Activated CD4-positive, alpha-beta memory T cell treated with anti-CD3 and anti-CD28 coated beads for 36 hours (primary cell): ENCODE measurements at regions not wholly inside any gene's neighbourhood (a gene's known extent, or its start where the extent isn't known, plus 50 kb on each side); places are given as distances from the start of the nearest gene placed in this dataset.

Source experiments
- CTCF ChIA-PET: fragments of 350-600 bp; sonication (Branson Sonifier 250); formaldehyde crosslinking; loops from one replicate; lab custom pipeline; 2021; ENCODE audit warnings: antibody characterized with exemption, inconsistent platforms; lab: Charles Lee
- POLR2A ChIA-PET: fragments of 350-600 bp; sonication (Branson Sonifier 250); formaldehyde crosslinking; loops from one replicate; lab custom pipeline; 2021; ENCODE audit warnings: antibody characterized with exemption; lab: Charles Lee
- DNase-seq: peaks from one replicate; pipeline ENCODE4 v3.0.0-alpha.2; 2020
- H3K27ac Mint-ChIP-seq: one replicate; pipeline ENCODE4 v1.8.0; 2021; ENCODE audit warnings: mixed read lengths
- H3K27me3 Mint-ChIP-seq: one replicate; pipeline ENCODE4 v1.8.0; 2021; ENCODE audit warnings: mixed read lengths
- H3K36me3 Mint-ChIP-seq: one replicate; pipeline ENCODE4 v1.8.0; 2021; ENCODE audit warnings: mixed read lengths
- H3K4me1 Mint-ChIP-seq: one replicate; pipeline ENCODE4 v1.8.0; 2021; ENCODE audit warnings: low read depth, mixed read lengths
- H3K4me3 Mint-ChIP-seq: one replicate; pipeline ENCODE4 v1.8.0; 2021; ENCODE audit warnings: mild to moderate bottlenecking, mixed read lengths
- H3K9me3 Mint-ChIP-seq: one replicate; pipeline ENCODE4 v1.8.0; 2021; ENCODE audit warnings: mixed read lengths
- intact Hi-C: fragments of 100-400 bp; cut with micrococcal nuclease; formaldehyde crosslinking; loops from one replicate; pipeline ENCODE4 v1.15.1; 2023

DNA sequence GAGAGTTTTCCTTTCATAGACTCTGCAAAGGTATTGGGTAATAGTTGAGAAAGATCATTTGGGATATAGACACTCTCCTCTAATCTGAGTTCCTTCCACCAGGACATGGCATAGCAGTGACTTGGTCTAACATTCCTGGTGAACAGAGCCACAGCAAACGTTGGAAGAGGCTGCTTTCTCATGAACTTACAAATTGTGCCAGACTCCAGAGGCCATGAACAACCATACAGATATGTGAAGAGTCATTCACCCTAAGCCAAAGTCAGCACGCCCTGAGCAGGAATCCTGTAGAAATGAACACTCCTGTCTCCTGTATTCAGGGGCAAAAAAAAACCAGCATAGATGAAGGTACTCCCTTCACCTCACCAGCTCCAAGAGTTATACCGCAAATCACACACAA is 152.8 kb downstream of the TMEM18 start:
- Mint-ChIP-seq H3K4me3 (no peak overlapping the region), H3K36me3 (no peaks in the 10 kb centered on the region), H3K27ac (no peak overlapping the region), H3K9me3 (no peaks in the 10 kb centered on the region), H3K4me1 (no peaks in the 10 kb centered on the region), H3K27me3 (peaks cover 18% of the 10 kb centered on the region)
- CTCF ChIA-PET, result interaction anchor here (1.0 kb wide), 1 partner anchor 112 kb away, joined by 3 read pairs; no protein-coding TSS in a partner anchor
- no peak for DNase-seq
- intact Hi-C loops, result no loop called here
- POLR2A ChIA-PET, result no interaction called here

DNA sequence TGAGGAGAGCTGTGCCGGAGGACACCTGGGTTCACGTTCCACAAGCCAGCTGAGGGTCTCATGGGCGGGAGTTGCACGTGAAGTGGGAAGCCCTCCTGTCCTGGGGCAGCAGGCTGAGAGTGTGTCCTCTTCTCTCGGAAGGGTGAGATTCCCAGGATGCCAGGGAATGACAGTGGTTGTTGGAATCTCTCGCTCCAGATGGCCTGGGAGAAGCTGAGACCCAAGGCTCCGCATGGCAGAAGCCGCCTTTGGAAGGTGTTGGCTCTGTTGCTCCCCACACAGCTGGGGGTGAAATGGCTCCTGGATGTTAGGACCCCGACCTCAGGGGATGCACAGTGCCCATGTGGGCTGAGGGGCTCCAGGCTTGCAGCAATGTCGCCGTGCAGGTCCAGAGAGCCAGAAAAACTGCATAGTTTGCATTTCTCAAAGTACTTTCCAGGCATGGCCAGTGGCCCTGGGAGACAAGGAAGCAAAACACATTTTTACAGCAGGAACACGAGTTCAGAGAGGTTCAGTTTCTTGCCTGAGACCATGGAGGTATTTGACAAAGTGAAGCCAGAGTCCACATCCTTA is 153.4 kb downstream of the TMEM18 start:
- Mint-ChIP-seq H3K9me3 (no peaks in the 10 kb centered on the region), H3K4me3 (no peak overlapping the region), H3K4me1 (no peaks in the 10 kb centered on the region), H3K27ac (no peak overlapping the region), H3K36me3 (no peaks in the 10 kb centered on the region), H3K27me3 (peaks cover 18% of the 10 kb centered on the region)
- no peak for DNase-seq
- intact Hi-C loops, result no loop called here
- POLR2A ChIA-PET, result no interaction called here
- CTCF ChIA-PET, result interaction anchor here (1.0 kb wide), 1 partner anchor 113 kb away, joined by 3 read pairs; no protein-coding TSS in a partner anchor

DNA sequence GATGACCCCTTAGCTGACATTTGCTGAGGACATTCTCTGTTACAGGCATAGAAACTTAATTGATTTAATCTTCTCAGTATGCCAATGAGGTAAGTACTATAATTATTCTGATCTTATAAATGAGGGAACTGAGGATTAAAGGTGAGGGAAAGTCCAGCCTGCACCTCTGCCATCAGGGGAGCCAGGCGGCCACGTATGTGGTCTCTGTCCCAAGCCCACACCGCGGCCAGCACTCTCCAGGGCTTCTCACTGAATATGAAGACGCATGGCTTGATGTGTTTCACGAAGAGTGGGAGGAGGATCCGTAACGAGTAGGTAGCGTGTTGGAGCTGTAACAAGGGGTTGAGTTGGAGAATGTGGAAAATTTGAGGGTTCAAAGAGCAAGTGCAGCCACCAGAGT is 154.4 kb downstream of the TMEM18 start:
- Mint-ChIP-seq H3K4me1 (no peaks in the 10 kb centered on the region), H3K4me3 (no peak overlapping the region), H3K27ac (no peak overlapping the region), H3K9me3 (no peaks in the 10 kb centered on the region), H3K27me3 (peaks cover 20% of the 10 kb centered on the region), H3K36me3 (no peaks in the 10 kb centered on the region)
- DNase-seq, result no peak
- intact Hi-C loops, result no loop called here
- POLR2A ChIA-PET, result no interaction called here
- CTCF ChIA-PET, result no interaction called here

DNA sequence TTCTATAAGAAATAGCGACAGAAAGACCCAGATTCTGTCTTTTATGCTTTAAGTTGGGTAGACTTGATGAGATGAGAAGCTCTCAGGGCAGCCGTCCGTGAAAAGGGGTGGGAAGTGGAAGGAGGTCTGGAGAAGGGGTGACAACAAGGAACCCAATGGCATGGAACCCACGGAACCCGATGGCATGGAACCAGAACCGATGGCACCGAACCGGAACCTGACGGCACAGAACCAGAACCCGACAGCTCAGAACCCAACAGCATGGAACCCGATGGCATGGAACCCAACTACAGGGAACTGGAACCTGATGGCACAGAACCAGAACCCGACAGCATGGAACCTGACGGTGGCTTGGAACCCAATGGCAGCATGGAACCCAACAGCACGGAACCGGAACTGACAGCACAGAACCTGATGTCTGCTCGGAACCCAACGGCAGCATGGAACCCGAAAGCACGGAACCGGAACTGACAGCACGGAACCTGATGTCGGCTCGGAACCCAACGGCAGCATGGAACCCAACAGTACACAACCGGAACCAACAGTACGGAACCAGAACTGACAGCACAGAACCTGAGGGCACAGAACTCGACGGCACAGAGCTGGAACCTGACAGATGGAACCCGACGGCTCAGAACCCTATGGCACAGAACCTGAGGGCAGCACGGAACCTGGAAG is 155.2 kb downstream of the TMEM18 start:
- intact Hi-C loops, result no loop called here
- no peak overlapping the region for H3K27ac Mint-ChIP-seq
- H3K9me3 Mint-ChIP-seq, result no peaks in the 10 kb centered on the region
- POLR2A ChIA-PET, result no interaction called here
- no peaks in the 10 kb centered on the region for H3K36me3 Mint-ChIP-seq
- no peaks in the 10 kb centered on the region for H3K4me1 Mint-ChIP-seq
- CTCF ChIA-PET, result no interaction called here
- no peak for DNase-seq
- H3K4me3 Mint-ChIP-seq, result no peak overlapping the region
- H3K27me3 Mint-ChIP-seq, result peaks cover 20% of the 10 kb centered on the region

DNA sequence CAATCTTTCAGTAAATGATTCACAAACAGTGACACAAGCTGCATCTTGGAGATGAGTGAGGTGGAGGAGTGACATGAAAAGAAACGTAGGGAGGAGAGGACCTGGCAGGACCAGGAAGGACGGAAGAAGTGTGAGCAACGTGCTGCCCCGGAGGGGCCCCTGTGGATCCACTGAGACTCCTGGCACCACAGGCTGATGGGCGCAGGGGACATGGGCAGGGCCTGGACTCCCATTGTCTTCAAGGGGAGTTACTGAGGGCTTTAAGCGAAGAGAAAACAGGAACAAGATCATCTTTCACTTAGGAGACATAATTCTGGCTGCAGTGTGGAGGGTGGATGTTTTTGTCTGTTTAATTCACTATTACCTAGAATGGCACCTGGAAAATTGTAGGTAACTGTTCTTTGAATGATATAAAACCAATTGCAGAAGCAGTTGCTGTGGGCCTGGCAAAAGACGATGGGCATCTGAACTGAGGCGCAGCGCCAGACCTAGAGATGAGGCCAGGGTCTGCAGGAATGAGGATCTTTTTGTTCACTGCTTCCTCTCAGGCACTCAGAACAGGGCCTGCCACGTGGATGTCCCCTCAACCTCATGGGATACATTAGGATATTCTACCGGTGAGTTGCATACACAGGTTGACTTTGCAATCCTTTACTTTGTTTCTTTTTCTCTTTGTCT is 156.4 kb downstream of the TMEM18 start:
- intact Hi-C loops, result no loop called here
- H3K9me3 Mint-ChIP-seq, result no peaks in the 10 kb centered on the region
- H3K4me3 Mint-ChIP-seq, result no peak overlapping the region
- H3K27me3 Mint-ChIP-seq, result peaks cover 21% of the 10 kb centered on the region
- CTCF ChIA-PET, result no interaction called here
- no peak for DNase-seq
- H3K4me1 Mint-ChIP-seq, result no peaks in the 10 kb centered on the region
- no peak overlapping the region for H3K27ac Mint-ChIP-seq
- POLR2A ChIA-PET, result no interaction called here
- H3K36me3 Mint-ChIP-seq, result no peaks in the 10 kb centered on the region

DNA sequence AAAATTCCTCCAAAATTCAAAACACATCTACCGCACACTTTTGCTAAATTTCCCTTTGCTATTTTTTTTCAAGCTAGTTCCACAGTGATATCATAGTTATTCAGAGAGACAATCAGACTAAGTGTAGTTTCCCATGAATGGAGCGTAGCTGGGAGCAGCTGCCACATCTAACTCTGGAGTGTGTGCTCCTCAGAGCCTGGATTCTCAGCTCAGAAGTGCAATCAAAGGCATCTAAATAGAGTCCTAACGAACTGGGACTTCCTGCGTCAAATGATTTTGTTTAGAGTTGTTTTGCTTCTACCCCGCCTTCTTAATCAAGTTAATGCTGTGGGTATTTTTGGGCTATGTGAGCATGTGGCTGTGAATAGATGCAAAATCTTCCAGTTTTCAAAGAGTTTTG is 160.3 kb downstream of the TMEM18 start:
- no peaks in the 10 kb centered on the region for H3K9me3 Mint-ChIP-seq
- no peak for DNase-seq
- H3K27ac Mint-ChIP-seq, result no peak overlapping the region
- intact Hi-C loops, result no loop called here
- no peak overlapping the region for H3K4me3 Mint-ChIP-seq
- POLR2A ChIA-PET, result no interaction called here
- no peaks in the 10 kb centered on the region for H3K36me3 Mint-ChIP-seq
- CTCF ChIA-PET, result no interaction called here
- H3K4me1 Mint-ChIP-seq, result no peaks in the 10 kb centered on the region
- H3K27me3 Mint-ChIP-seq, result peaks cover 9% of the 10 kb centered on the region

DNA sequence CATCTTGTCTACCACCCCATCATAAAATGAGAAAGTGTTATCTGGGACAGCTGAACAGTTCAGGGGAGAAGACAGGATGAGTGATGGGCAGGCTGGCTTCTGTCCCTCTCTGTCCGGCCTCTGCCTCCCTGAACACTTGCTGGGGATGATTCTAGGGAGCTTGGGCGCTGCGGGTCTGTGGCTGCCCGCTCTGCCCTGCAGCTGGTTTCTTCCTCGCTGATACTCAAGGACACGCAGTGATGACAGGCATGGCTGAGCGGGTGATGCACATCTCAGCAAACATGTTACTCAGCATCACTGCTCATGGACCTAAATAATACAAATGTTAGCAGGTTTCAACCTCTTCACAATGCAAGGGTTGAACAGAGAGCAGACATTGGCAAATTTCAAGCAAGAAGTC is 161.1 kb downstream of the TMEM18 start:
- Mint-ChIP-seq H3K4me1 (no peaks in the 10 kb centered on the region), H3K27ac (no peak overlapping the region), H3K36me3 (no peaks in the 10 kb centered on the region), H3K9me3 (no peaks in the 10 kb centered on the region), H3K27me3 (peaks cover 12% of the 10 kb centered on the region), H3K4me3 (no peak overlapping the region)
- CTCF ChIA-PET, result no interaction called here
- POLR2A ChIA-PET, result no interaction called here
- intact Hi-C loops, result no loop called here
- no peak for DNase-seq

DNA sequence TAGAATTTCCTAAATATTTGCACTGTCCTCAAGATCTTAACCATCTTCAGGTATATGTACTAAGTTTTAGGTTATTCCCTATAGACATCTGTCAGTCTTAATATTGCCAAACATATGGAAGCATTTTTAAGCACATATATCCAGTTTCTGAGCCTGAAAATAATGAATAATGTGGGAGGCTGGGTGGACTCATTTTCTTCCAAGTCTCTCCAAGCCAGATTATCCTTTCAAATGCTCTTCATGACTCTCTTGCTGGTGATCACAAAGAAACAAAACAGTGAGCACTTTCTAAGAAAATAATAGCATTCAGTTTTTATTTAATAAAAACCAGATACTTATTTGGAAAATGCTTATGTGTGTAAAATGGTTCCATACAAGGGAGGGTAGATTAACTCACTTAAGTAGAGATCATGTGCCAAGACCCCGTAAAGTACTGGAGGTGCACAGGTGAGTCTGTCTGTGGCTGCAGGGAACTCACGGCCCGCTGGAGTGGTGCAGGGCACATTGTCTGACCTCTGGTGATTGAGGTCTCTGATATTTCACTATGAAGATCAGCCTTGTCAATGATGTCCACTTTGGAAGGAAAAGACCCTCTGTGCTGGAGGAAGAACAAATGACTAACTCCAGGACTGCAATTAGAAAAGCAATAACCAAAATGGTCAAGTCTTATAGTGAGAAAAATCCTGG is 161.6 kb downstream of the TMEM18 start:
- Mint-ChIP-seq H3K27me3 (peaks cover 11% of the 10 kb centered on the region), H3K9me3 (no peaks in the 10 kb centered on the region), H3K4me1 (no peaks in the 10 kb centered on the region), H3K27ac (no peak overlapping the region), H3K36me3 (no peaks in the 10 kb centered on the region), H3K4me3 (no peak overlapping the region)
- CTCF ChIA-PET, result no interaction called here
- intact Hi-C loops, result no loop called here
- no peak for DNase-seq
- POLR2A ChIA-PET, result no interaction called here

DNA sequence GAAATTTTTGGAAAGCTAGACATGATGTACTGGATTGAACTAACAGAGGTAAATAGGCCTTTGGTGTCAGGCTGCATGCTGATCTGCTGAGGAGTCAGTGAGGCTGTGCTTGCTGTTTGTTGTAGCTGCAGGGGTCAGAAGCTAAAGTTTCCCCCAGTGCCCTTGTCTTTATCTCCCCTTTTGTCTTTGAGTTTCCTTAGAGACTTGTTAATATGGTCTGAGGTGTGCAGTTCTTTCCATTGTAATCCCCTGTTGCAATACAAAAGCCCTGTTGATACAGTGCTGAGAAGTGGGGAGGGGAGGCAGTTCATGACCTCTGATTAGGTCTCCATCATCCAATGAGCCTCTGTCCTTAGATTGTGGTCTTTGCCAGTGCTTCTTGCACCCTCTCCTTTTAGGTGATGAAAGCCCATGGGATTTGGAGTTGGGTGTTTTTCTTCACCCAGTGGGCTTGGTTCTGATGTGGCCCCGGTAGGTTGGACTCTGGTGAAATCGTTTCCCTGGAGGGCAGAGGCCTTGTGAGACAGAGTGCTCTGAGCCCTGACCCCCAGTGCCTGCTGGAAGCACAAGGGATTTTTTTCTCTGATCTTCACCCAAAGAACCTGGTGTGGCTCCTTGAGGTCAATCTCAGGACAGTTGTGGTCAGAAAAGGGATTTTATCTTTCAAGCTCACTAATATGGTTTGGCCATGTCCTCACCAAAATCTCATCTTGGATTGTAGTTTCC is 163.1 kb downstream of the TMEM18 start:
- no peak overlapping the region for H3K4me3 Mint-ChIP-seq
- no peak for DNase-seq
- H3K27ac Mint-ChIP-seq, result no peak overlapping the region
- intact Hi-C loops, result no loop called here
- peaks cover 9% of the 10 kb centered on the region for H3K27me3 Mint-ChIP-seq
- CTCF ChIA-PET, result no interaction called here
- no peaks in the 10 kb centered on the region for H3K4me1 Mint-ChIP-seq
- POLR2A ChIA-PET, result no interaction called here
- H3K9me3 Mint-ChIP-seq, result no peaks in the 10 kb centered on the region
- H3K36me3 Mint-ChIP-seq, result no peaks in the 10 kb centered on the region

DNA sequence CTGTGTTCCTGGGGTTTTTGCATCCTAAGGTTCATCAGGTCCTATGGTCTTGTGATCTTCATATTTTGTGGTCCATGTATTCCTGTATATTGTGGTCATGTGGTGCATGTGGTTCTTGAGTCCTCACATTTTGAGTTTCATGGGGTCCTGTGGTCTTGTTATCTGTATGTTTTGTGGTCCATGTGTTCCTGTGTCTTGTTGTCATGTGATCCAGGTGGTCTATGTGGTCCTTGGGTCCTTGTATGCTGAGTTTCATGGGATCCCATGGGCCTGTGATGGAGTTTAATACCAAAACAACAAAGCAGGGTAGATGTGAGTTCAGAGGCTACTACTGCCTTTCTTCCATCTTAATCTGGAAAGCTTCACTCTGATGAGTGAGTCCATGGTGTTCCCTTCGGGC is 166.4 kb downstream of the TMEM18 start:
- H3K36me3 Mint-ChIP-seq, result no peaks in the 10 kb centered on the region
- no peaks in the 10 kb centered on the region for H3K9me3 Mint-ChIP-seq
- H3K4me1 Mint-ChIP-seq, result no peaks in the 10 kb centered on the region
- peaks cover 7% of the 10 kb centered on the region for H3K27me3 Mint-ChIP-seq
- no peak overlapping the region for H3K27ac Mint-ChIP-seq
- POLR2A ChIA-PET, result no interaction called here
- CTCF ChIA-PET, result no interaction called here
- intact Hi-C loops, result no loop called here
- H3K4me3 Mint-ChIP-seq, result no peak overlapping the region
- no peak for DNase-seq

DNA sequence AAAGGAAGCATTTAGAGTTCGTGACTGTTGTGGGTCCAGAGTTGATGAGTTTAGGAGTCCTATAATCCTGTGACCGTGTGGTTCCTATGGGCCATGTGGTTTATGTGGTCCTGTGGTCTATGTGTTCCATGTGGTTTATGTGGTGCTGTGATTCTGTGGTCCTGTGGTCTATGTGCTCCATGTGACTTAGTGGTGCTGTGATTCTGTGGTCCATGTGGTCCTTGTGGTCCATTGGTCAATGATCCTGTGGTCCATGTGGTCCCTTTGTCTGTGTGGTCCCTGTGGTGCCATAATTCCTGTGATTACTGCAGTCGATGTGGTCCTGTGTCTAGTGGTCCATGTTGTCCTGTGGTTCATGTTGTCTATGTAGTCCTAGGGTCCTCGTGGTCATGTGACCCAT is 167.3 kb downstream of the TMEM18 start:
- no peaks in the 10 kb centered on the region for H3K9me3 Mint-ChIP-seq
- peaks cover 5% of the 10 kb centered on the region for H3K27me3 Mint-ChIP-seq
- H3K36me3 Mint-ChIP-seq, result no peaks in the 10 kb centered on the region
- no peak overlapping the region for H3K27ac Mint-ChIP-seq
- POLR2A ChIA-PET, result no interaction called here
- CTCF ChIA-PET, result no interaction called here
- no peak for DNase-seq
- no peak overlapping the region for H3K4me3 Mint-ChIP-seq
- intact Hi-C loops, result no loop called here
- H3K4me1 Mint-ChIP-seq, result no peaks in the 10 kb centered on the region

DNA sequence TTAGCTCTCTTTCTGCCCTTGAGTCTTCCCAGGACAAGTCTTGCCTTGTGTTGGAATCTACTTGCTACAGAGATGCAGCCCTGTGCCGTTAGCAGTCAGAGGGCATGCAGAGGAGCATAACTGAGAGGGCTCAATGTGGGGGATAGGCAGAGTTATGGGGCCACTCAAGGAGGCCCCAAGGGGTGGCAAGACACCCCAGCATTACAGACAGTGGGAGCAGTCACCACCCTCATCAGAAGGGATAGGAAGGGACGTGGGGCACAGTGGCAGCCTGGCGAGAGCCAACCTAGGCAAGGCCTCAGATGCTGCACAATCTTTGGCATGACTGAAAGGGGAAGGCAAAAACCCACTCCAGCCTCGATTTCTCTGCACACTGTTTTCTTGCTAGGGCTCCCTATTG is 169.1 kb downstream of the TMEM18 start:
- Mint-ChIP-seq H3K4me1 (no peaks in the 10 kb centered on the region), H3K4me3 (no peak overlapping the region), H3K9me3 (no peaks in the 10 kb centered on the region), H3K36me3 (no peaks in the 10 kb centered on the region), H3K27me3 (peaks cover 6% of the 10 kb centered on the region), H3K27ac (no peak overlapping the region)
- CTCF ChIA-PET, result no interaction called here
- intact Hi-C loops, result no loop called here
- no peak for DNase-seq
- POLR2A ChIA-PET, result no interaction called here
